NCI-H2081 treated with DMSO at 0.1 percent for 48 hours (cell line): ENCODE measurements at regions not wholly inside any gene's neighbourhood (a gene's known extent, or its start where the extent isn't known, plus 50 kb on each side); places are given as distances from the start of the nearest gene placed in this dataset.
"Not testable (repeated sequence)": the region's sequence is repeated elsewhere in the genome, so short reads cannot be mapped to it uniquely, and the experiment has no call there.

Experiments used
- DNase-seq: peaks from one replicate; lab custom pipeline; 2025; lab: John Stamatoyannopoulos, UW

GRCh38 chrX:89033723-89034122 is 286.7 kb downstream of the CPXCR1 start:
- no peak for DNase-seq

DNA sequence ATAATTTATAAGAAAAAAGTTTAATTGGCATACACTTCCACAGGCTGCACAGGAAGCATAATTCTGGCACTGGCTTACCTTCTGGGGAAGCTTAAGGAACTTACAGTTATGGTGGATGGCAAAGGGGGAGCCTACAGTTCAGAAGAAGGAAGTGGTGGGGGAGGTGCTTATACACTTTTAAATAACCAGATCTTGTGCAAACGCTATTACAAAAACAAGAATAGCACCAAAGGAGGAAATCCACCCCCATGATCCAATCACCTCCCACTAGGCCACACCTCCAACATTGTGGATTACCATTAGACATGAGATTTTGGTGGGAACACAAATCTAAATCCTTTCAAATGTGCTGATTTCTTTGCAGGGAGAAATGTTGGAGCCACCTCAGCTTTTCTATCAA is 287.7 kb downstream of the CPXCR1 start:
- DNase-seq: no peak

DNA sequence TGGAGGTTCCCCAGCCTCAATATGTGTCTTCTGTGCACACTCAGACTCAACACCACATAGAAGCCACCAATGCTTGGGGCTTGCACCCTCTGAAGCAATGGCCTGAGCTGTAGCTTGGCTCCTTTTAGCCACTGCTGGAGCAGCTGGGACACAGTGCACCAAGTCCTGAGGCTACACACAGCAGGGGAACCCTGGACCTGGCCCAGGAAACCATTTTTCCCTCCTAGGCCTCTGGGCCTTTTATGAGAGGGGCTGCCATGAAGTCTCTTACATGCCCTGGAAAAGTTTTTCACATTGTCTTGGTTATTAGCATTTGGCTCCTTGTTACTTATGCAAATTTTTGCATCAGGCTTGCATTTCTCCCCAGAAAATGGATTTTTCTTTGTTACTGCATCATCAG is 306.2 kb downstream of the CPXCR1 start:
- no peak for DNase-seq

- DNase-seq: not testable (repeated sequence)
Measured at GRCh38 chrX:89099587-89099986, 352.6 kb downstream of the CPXCR1 start.

GRCh38 chrX:89124985-89125384 is 378.0 kb downstream of the CPXCR1 start:
- no peak for DNase-seq
